ENCODE measurements at regions not wholly inside any gene's neighbourhood (a gene's known extent, or its start where the extent isn't known, plus 50 kb on each side); places are given as distances from the start of the nearest gene placed in this dataset.

DNA sequence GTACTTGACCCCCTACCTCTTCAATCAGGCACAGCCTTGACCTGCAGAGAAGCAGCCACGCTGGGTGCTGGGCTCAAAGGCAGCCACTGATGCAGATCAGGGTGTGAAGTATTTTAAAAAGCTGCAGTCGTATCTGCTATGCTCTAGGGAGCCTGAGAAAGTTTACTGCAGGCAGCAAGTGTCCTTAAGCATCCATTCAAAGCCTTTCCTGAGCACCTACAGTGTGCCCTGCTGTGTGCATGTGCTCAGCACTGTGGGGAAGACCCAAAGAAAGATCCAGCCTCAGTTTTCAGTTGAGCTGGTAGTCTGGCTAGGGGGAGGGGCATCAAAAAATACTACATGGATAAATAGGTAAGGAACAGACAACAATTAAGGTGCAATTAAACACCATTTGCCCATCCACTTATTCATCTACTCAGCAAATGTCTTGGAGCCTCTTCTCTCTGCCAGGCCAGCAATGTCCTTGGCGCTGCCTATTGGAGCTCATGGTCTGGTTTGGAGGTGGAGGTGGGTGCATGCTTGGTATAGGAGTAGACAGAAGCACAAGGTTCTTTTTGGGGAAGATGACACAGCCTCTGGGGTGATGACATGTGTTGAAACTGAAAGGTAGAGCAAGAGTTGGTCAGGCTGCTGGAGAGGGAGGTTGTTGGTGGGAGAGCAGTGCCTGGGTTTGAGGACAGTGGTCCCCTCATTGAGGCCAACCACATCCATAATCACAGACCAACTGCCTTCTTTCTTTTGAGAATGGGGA lies 85.9 kb upstream of the PRR23C start:
- TF ChIP-seq, protein P1, sequence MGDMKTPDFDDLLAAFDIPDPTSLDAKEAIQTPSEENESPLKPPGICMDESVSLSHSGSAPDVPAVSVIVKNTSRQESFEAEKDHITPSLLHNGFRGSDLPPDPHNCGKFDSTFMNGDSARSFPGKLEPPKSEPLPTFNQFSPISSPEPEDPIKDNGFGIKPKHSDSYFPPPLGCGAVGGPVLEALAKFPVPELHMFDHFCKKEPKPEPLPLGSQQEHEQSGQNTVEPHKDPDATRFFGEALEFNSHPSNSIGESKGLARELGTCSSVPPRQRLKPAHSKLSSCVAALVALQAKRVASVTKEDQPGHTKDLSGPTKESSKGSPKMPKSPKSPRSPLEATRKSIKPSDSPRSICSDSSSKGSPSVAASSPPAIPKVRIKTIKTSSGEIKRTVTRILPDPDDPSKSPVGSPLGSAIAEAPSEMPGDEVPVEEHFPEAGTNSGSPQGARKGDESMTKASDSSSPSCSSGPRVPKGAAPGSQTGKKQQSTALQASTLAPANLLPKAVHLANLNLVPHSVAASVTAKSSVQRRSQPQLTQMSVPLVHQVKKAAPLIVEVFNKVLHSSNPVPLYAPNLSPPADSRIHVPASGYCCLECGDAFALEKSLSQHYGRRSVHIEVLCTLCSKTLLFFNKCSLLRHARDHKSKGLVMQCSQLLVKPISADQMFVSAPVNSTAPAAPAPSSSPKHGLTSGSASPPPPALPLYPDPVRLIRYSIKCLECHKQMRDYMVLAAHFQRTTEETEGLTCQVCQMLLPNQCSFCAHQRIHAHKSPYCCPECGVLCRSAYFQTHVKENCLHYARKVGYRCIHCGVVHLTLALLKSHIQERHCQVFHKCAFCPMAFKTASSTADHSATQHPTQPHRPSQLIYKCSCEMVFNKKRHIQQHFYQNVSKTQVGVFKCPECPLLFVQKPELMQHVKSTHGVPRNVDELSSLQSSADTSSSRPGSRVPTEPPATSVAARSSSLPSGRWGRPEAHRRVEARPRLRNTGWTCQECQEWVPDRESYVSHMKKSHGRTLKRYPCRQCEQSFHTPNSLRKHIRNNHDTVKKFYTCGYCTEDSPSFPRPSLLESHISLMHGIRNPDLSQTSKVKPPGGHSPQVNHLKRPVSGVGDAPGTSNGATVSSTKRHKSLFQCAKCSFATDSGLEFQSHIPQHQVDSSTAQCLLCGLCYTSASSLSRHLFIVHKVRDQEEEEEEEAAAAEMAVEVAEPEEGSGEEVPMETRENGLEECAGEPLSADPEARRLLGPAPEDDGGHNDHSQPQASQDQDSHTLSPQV (IDR thresholded peaks at IDR 0.05), result no peak
- TF ChIP-seq POLR2A (IDR thresholded peaks at IDR 0.05; ENCODE audit: low read depth, low read length) (no peak), EP300 (IDR thresholded peaks at IDR 0.05; ENCODE audit: borderline replicate concordance in 1 of 2, control insufficient read depth in 1 of 2, low read depth in 2 of 2, low read length in 2 of 2) (no peak), GABPA (IDR thresholded peaks at IDR 0.05; ENCODE audit: low read depth) (no peak), BHLHE40 (IDR thresholded peaks at IDR 0.05; ENCODE audit: borderline replicate concordance in 1 of 2, low read depth in 2 of 2, low read length in 1 of 2) (no peak), NFIC (IDR thresholded peaks at IDR 0.05; ENCODE audit: low read depth, low read length) (no peak)
- TF ChIP-seq, protein P2, sequence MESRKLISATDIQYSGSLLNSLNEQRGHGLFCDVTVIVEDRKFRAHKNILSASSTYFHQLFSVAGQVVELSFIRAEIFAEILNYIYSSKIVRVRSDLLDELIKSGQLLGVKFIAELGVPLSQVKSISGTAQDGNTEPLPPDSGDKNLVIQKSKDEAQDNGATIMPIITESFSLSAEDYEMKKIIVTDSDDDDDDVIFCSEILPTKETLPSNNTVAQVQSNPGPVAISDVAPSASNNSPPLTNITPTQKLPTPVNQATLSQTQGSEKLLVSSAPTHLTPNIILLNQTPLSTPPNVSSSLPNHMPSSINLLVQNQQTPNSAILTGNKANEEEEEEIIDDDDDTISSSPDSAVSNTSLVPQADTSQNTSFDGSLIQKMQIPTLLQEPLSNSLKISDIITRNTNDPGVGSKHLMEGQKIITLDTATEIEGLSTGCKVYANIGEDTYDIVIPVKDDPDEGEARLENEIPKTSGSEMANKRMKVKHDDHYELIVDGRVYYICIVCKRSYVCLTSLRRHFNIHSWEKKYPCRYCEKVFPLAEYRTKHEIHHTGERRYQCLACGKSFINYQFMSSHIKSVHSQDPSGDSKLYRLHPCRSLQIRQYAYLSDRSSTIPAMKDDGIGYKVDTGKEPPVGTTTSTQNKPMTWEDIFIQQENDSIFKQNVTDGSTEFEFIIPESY (IDR thresholded peaks at IDR 0.05), result no peak
- TF ChIP-seq, protein P3, sequence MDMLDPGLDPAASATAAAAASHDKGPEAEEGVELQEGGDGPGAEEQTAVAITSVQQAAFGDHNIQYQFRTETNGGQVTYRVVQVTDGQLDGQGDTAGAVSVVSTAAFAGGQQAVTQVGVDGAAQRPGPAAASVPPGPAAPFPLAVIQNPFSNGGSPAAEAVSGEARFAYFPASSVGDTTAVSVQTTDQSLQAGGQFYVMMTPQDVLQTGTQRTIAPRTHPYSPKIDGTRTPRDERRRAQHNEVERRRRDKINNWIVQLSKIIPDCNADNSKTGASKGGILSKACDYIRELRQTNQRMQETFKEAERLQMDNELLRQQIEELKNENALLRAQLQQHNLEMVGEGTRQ (IDR thresholded peaks at IDR 0.05; ENCODE audit: borderline replicate concordance, low read depth, low read length), result no peak
- TF ChIP-seq, protein P4, sequence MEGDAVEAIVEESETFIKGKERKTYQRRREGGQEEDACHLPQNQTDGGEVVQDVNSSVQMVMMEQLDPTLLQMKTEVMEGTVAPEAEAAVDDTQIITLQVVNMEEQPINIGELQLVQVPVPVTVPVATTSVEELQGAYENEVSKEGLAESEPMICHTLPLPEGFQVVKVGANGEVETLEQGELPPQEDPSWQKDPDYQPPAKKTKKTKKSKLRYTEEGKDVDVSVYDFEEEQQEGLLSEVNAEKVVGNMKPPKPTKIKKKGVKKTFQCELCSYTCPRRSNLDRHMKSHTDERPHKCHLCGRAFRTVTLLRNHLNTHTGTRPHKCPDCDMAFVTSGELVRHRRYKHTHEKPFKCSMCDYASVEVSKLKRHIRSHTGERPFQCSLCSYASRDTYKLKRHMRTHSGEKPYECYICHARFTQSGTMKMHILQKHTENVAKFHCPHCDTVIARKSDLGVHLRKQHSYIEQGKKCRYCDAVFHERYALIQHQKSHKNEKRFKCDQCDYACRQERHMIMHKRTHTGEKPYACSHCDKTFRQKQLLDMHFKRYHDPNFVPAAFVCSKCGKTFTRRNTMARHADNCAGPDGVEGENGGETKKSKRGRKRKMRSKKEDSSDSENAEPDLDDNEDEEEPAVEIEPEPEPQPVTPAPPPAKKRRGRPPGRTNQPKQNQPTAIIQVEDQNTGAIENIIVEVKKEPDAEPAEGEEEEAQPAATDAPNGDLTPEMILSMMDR (IDR thresholded peaks at IDR 0.05 in 2 of 3, conservative IDR thresholded peaks at IDR 0.05 in 1 of 3; ENCODE audit: control insufficient read depth in 2 of 3, extremely low read depth in 1 of 3, insufficient read depth in 1 of 3, low read depth in 3 of 3, low read length in 3 of 3), result no peak

All from GM12878 (cell line).